ENCODE measurements at regions not wholly inside any gene's neighbourhood (a gene's known extent, or its start where the extent isn't known, plus 50 kb on each side); places are given as distances from the start of the nearest gene placed in this dataset.

DNA sequence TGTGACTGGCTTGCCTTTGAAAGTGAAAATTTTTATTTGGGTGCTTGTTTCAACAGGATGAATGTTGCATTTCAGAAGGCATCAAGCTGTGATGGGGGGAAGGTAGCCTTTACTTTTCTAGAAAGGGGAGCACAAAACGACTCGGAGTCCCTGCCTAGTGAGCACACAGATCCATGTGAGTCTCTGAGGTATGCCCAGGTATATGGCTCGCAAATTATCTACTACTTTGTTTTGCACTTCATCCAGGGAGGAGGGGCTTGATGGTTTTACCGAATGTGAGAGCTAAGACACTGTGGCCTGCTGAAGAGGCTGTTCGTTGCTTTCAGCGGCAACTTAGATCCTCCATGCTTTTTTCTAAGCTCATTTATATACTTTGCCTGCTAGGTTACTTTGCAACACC lies 537.7 kb upstream of the PTBP2 start:
- no peak for DNase-seq (ENCODE audit: low read depth in 1 of 2, low spot score in 1 of 2)
- H3K4me3 ChIP-seq (replicated peaks; ENCODE audit: insufficient read depth, low read length): no peak overlapping the region
- TF ChIP-seq GABPA (IDR thresholded peaks at IDR 0.05; ENCODE audit: low read depth) (no peak), SPI1 (IDR thresholded peaks at IDR 0.05; ENCODE audit: borderline replicate concordance, low read depth) (no peak), CTCF (IDR thresholded peaks at IDR 0.05; ENCODE audit: insufficient read depth, low read length) (no peak)
- no peaks in the 10 kb centered on the region for H3K27me3 ChIP-seq (ENCODE audit: insufficient read depth, poor library complexity, severe bottlenecking)
- no peak overlapping the region for H3K27ac ChIP-seq (replicated peaks)

DNA sequence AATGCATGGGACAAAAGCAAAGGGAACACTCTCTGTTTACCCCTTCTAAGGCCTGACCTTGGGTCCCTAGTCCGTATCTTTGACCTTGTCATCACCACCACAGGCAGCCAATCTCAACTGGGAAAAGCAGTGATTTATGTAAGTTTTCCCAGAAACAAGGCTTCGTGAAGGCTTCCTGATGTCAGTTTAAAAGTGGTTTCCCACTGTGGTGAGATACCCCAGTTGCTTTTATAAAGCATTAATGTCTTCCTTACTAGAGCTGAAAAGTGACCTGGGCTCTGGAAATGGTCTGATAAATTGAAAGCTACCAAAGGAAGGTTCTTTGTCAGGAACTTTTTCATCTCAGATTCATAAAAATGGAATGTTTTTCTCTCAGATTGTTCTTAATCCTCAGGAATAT lies 536.4 kb upstream of the PTBP2 start:
- H3K4me3 ChIP-seq (replicated peaks; ENCODE audit: insufficient read depth, low read length): no peak overlapping the region
- no peak for TF ChIP-seq REST (IDR thresholded peaks at IDR 0.05; ENCODE audit: insufficient replicate concordance, low read depth)
- no peak for TF ChIP-seq SPI1 (IDR thresholded peaks at IDR 0.05; ENCODE audit: borderline replicate concordance, low read depth)
- TF ChIP-seq CTCF (IDR thresholded peaks at IDR 0.05; ENCODE audit: insufficient read depth, low read length): no peak
- no peak for TF ChIP-seq POLR2AphosphoS5 (IDR thresholded peaks at IDR 0.05; ENCODE audit: low read depth)
- no peak for TF ChIP-seq GABPA (IDR thresholded peaks at IDR 0.05; ENCODE audit: low read depth)
- no peak for DNase-seq (ENCODE audit: low read depth in 1 of 2, low spot score in 1 of 2)
- H3K27ac ChIP-seq (replicated peaks): no peak overlapping the region
- H3K27me3 ChIP-seq (ENCODE audit: insufficient read depth, poor library complexity, severe bottlenecking): no peaks in the 10 kb centered on the region

GRCh38 chr1:96187020-96187419 lies 534.6 kb upstream of the PTBP2 start:
- Histone ChIP-seq H3K4me3 (replicated peaks; ENCODE audit: insufficient read depth, low read length) (no peak overlapping the region), H3K27ac (replicated peaks) (no peak overlapping the region), H3K27me3 (ENCODE audit: insufficient read depth, poor library complexity, severe bottlenecking) (no peaks in the 10 kb centered on the region)
- no peak for DNase-seq (ENCODE audit: low read depth in 1 of 2, low spot score in 1 of 2)
- no peak for TF ChIP-seq SPI1 (IDR thresholded peaks at IDR 0.05; ENCODE audit: borderline replicate concordance, low read depth)
- TF ChIP-seq CTCF (IDR thresholded peaks at IDR 0.05; ENCODE audit: insufficient read depth, low read length): no peak
- no peak for TF ChIP-seq GABPA (IDR thresholded peaks at IDR 0.05; ENCODE audit: low read depth)
- TF ChIP-seq POLR2AphosphoS5 (IDR thresholded peaks at IDR 0.05; ENCODE audit: low read depth): no peak
- TF ChIP-seq REST (IDR thresholded peaks at IDR 0.05; ENCODE audit: insufficient replicate concordance, low read depth): no peak

DNA sequence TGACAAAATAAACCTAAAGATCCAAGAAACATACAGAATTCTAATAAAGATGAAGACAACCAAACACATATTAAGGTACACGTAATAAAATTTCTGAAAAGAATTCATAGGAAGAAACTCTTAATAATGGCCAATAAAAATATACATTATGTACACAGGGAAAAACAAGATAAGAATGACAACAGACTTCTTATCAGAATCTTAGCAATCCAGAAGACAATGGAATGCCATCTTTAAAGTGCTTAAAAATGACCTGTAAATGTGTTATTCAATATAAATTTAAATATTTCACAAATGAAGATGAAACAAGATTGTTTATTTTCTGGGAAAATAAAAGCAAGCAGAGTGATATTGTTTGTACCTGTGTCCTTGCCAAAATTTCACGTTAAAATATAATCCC lies 530.4 kb upstream of the PTBP2 start:
- Histone ChIP-seq H3K4me3 (replicated peaks; ENCODE audit: insufficient read depth, low read length) (no peak overlapping the region), H3K27me3 (ENCODE audit: insufficient read depth, poor library complexity, severe bottlenecking) (no peaks in the 10 kb centered on the region), H3K27ac (replicated peaks) (no peak overlapping the region)
- no peak for TF ChIP-seq CTCF (IDR thresholded peaks at IDR 0.05; ENCODE audit: insufficient read depth, low read length)
- no peak for DNase-seq (ENCODE audit: low read depth in 1 of 2, low spot score in 1 of 2)
